HFFc6 (cell line): ENCODE measurements at regions not wholly inside any gene's neighbourhood (a gene's known extent, or its start where the extent isn't known, plus 50 kb on each side); places are given as distances from the start of the nearest gene placed in this dataset.

Source experiments
- DNase-seq: peaks from one replicate; pipeline ENCODE4 v3.0.0-alpha.2; 2018
- H3K27ac Mint-ChIP-seq: 2 replicates; pipeline ENCODE4 v1.8.0; 2020; ENCODE audit warnings: mild to moderate bottlenecking, mixed read lengths
- H3K27me3 Mint-ChIP-seq: 2 replicates; pipeline ENCODE4 v1.8.0; 2021; ENCODE audit warnings: mild to moderate bottlenecking, moderate library complexity, mixed read lengths; ENCODE audit not compliant: insufficient read depth
- H3K36me3 Mint-ChIP-seq: 2 replicates; pipeline ENCODE4 v1.8.0; 2021; ENCODE audit warnings: low read depth, mixed read lengths
- H3K4me1 Mint-ChIP-seq: 2 replicates; pipeline ENCODE4 v1.8.0; 2020; ENCODE audit warnings: low read depth, mixed read lengths
- H3K4me3 Mint-ChIP-seq: 2 replicates; pipeline ENCODE4 v1.8.0; 2020; ENCODE audit warnings: mild to moderate bottlenecking, moderate library complexity, mixed read lengths
- H3K9me3 Mint-ChIP-seq: 2 replicates; pipeline ENCODE4 v1.8.0; 2020; ENCODE audit warnings: mild to moderate bottlenecking, mixed read lengths
- TF ChIP-seq, protein P1 (sequence below): fragments of 200-600 bp; sonication (generic); IDR thresholded peaks from 2 replicates; pipeline ENCODE4 v1.5.0; 2021; ENCODE audit warnings: antibody characterized with exemption, mild to moderate bottlenecking

- H3K9me3 Mint-ChIP-seq = no peaks in the 10 kb centered on the region
- peaks cover 10% of the 10 kb centered on the region; the same call in 1 of the 2 replicates for H3K4me1 Mint-ChIP-seq
- no peak for DNase-seq
- H3K27me3 Mint-ChIP-seq = peaks cover 4% of the 10 kb centered on the region; the same call in 1 of the 2 replicates
- TF ChIP-seq, protein P1, sequence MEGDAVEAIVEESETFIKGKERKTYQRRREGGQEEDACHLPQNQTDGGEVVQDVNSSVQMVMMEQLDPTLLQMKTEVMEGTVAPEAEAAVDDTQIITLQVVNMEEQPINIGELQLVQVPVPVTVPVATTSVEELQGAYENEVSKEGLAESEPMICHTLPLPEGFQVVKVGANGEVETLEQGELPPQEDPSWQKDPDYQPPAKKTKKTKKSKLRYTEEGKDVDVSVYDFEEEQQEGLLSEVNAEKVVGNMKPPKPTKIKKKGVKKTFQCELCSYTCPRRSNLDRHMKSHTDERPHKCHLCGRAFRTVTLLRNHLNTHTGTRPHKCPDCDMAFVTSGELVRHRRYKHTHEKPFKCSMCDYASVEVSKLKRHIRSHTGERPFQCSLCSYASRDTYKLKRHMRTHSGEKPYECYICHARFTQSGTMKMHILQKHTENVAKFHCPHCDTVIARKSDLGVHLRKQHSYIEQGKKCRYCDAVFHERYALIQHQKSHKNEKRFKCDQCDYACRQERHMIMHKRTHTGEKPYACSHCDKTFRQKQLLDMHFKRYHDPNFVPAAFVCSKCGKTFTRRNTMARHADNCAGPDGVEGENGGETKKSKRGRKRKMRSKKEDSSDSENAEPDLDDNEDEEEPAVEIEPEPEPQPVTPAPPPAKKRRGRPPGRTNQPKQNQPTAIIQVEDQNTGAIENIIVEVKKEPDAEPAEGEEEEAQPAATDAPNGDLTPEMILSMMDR = no peak
- no peak overlapping the region for H3K4me3 Mint-ChIP-seq
- no peak overlapping the region for H3K27ac Mint-ChIP-seq
- H3K36me3 Mint-ChIP-seq = no peaks in the 10 kb centered on the region
Observed at GRCh38 chr1:42008264-42008663, 89.5 kb upstream of the HIVEP3 start.

DNA sequence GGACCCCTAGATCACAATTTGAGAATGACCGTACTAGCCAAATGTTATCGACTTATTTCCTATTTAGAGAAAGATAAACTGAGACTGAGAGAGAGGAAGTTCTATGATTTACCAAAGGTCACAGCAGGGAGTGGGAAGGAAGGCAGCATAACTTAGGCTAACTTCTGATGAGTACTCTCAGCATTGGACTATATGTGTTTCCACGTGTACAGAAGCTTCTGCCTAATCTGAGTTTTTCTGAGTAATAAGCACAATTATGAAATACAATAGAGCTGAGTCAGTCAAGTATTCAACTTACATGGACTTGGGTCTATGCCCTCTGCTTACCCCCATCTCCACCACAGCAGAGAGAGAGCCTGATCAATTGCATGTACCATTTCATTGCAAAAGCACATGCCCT is 88.1 kb upstream of the HIVEP3 start:
- no peak overlapping the region for H3K4me3 Mint-ChIP-seq
- TF ChIP-seq, protein P1 = no peak
- DNase-seq = peak; percentile 19
- peaks cover 4% of the 10 kb centered on the region; the same call in 1 of the 2 replicates for H3K27me3 Mint-ChIP-seq
- H3K36me3 Mint-ChIP-seq = no peaks in the 10 kb centered on the region
- no peak overlapping the region for H3K27ac Mint-ChIP-seq
- peaks cover 10% of the 10 kb centered on the region; the same call in 1 of the 2 replicates for H3K4me1 Mint-ChIP-seq
- H3K9me3 Mint-ChIP-seq = no peaks in the 10 kb centered on the region

DNA sequence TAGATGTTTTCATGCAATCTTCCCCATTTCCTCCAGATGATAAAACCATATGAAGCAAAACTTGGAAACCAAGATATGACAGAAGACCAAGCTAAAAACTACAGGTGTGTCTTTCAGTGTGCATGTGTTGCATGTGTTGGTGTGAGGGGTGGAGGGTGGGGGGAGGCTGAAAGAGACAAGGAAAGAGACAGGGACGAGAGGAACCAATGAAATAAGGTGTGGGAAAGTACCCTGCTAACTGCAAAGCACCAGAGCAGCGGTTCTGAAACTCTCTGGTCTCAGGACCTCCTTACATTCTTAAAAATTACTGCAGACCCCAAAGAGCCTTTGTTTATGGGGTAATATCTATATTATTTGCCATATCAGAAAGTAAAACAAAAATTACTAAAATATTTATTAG is 87.4 kb upstream of the HIVEP3 start:
- no peaks in the 10 kb centered on the region for H3K36me3 Mint-ChIP-seq
- H3K27ac Mint-ChIP-seq = no peak overlapping the region
- peaks cover 10% of the 10 kb centered on the region; the same call in 1 of the 2 replicates for H3K4me1 Mint-ChIP-seq
- DNase-seq = no peak
- no peak overlapping the region for H3K4me3 Mint-ChIP-seq
- H3K27me3 Mint-ChIP-seq = peaks cover 4% of the 10 kb centered on the region; the same call in 1 of the 2 replicates
- no peaks in the 10 kb centered on the region for H3K9me3 Mint-ChIP-seq
- TF ChIP-seq, protein P1 = no peak

- Mint-ChIP-seq H3K27ac (no peak overlapping the region), H3K36me3 (no peaks in the 10 kb centered on the region), H3K9me3 (no peaks in the 10 kb centered on the region), H3K4me3 (no peak overlapping the region), H3K27me3 (peaks cover 4% of the 10 kb centered on the region; the same call in 1 of the 2 replicates), H3K4me1 (peaks cover 10% of the 10 kb centered on the region; the same call in 1 of the 2 replicates)
- DNase-seq = no peak
- TF ChIP-seq, protein P1 = no peak
Observed at GRCh38 chr1:42005530-42005929, 86.8 kb upstream of the HIVEP3 start.

GRCh38 chr1:42004860-42005259 is 86.1 kb upstream of the HIVEP3 start:
- H3K27ac Mint-ChIP-seq = no peak overlapping the region
- peaks cover 4% of the 10 kb centered on the region; the same call in 1 of the 2 replicates for H3K27me3 Mint-ChIP-seq

More at GRCh38 chr1:42004860-42005259, 86.1 kb upstream of the HIVEP3 start:
- H3K4me3 Mint-ChIP-seq = no peak overlapping the region
- H3K4me1 Mint-ChIP-seq = peaks cover 10% of the 10 kb centered on the region; the same call in 1 of the 2 replicates
- H3K36me3 Mint-ChIP-seq = no peaks in the 10 kb centered on the region
- H3K9me3 Mint-ChIP-seq = no peaks in the 10 kb centered on the region
- DNase-seq = no peak
- TF ChIP-seq, protein P1 = no peak
